CD14-positive monocyte (primary cell): ENCODE measurements at regions not wholly inside any gene's neighbourhood (a gene's known extent, or its start where the extent isn't known, plus 50 kb on each side); places are given as distances from the start of the nearest gene placed in this dataset.

Experiments used
- DNase-seq, 3 donors: peaks; one replicate each; pipeline ENCODE4 v3.0.0-alpha.2; 2011 to 2022
- H2AFZ ChIP-seq: 2 replicates; pipeline ENCODE4 v1.6.0; 2012; ENCODE audit warnings: mild to moderate bottlenecking, low read depth, low read length, inconsistent platforms; ENCODE audit not compliant: insufficient read depth, poor library complexity, severe bottlenecking
- H3K27ac ChIP-seq, 2 donors: 1 replicate in 1 of 2; 2 replicates in 1 of 2; pipeline ENCODE4 v1.5.1; 2012 to 2013; ENCODE audit warnings: low read length in 2 of 2, control low read depth in 1 of 2, inconsistent platforms in 1 of 2, low read depth in 1 of 2, mild to moderate bottlenecking in 1 of 2
- H3K27me3 ChIP-seq, 2 donors: one replicate each; pipeline versions ENCODE4 v1.6.0 to v1.6.1; 2011 to 2013; ENCODE audit warnings: low read length in 2 of 2; ENCODE audit not compliant: control insufficient read depth in 2 of 2, insufficient read depth in 2 of 2
- H3K36me3 ChIP-seq, 2 donors: replicated peaks in 1 of 2; 1 replicate in 1 of 2; 2 replicates in 1 of 2; pipeline versions ENCODE4 v1.5.1 to v1.6.1; 2012 to 2013; ENCODE audit warnings: low read length in 2 of 2, control low read depth in 1 of 2, inconsistent platforms in 1 of 2, mild to moderate bottlenecking in 1 of 2; ENCODE audit not compliant: insufficient read depth in 2 of 2, control insufficient read depth in 1 of 2
- H3K4me1 ChIP-seq, 2 donors: 1 replicate in 1 of 2; 2 replicates in 1 of 2; pipeline versions ENCODE4 v1.5.1 to v1.6.1; 2012 to 2013; ENCODE audit warnings: low read length in 2 of 2, control low read depth in 1 of 2, inconsistent platforms in 1 of 2, mild to moderate bottlenecking in 1 of 2, moderate library complexity in 1 of 2; ENCODE audit not compliant: insufficient read depth in 2 of 2, control insufficient read depth in 1 of 2
- H3K4me2 ChIP-seq: replicated peaks from 2 replicates; pipeline ENCODE3; 2012; ENCODE audit warnings: low read length, moderate library complexity, mild to moderate bottlenecking; ENCODE audit not compliant: poor library complexity, severe bottlenecking; ENCODE audit errors: extremely low read depth
- H3K4me3 ChIP-seq, 3 experiments: fragments of 200-600 bp in 1 of 3; sonication (generic) in 1 of 3; replicated peaks in 1 of 3; 1 replicate in 2 of 3; 2 replicates in 1 of 3; pipeline ENCODE4 v1.5.1; 2011 to 2013; ENCODE audit warnings: low read length in 3 of 3, mild to moderate bottlenecking in 3 of 3, control low read depth in 2 of 3, low read depth in 2 of 3, inconsistent platforms in 1 of 3, moderate library complexity in 1 of 3
- H3K79me2 ChIP-seq: 2 replicates; pipeline ENCODE4 v1.6.0; 2012; ENCODE audit warnings: mild to moderate bottlenecking, control low read depth, inconsistent platforms, low read length, moderate library complexity; ENCODE audit not compliant: insufficient read depth
- H3K9ac ChIP-seq: 2 replicates; pipeline ENCODE4 v1.6.0; 2017; ENCODE audit warnings: low read length, mild to moderate bottlenecking; ENCODE audit not compliant: insufficient read depth, poor library complexity, severe bottlenecking
- H3K9me3 ChIP-seq, 2 donors: replicated peaks in 1 of 2; 1 replicate in 1 of 2; 2 replicates in 1 of 2; pipeline versions ENCODE4 v1.5.1 to v1.6.1; 2012 to 2013; ENCODE audit warnings: low read length in 2 of 2, control low read depth in 1 of 2; ENCODE audit not compliant: control insufficient read depth in 1 of 2, insufficient read depth in 1 of 2
- H4K20me1 ChIP-seq: 2 replicates; pipeline ENCODE4 v1.6.0; 2012; ENCODE audit warnings: mild to moderate bottlenecking, low read length, control low read depth, moderate library complexity; ENCODE audit not compliant: insufficient read depth
- H3K27ac Mint-ChIP-seq, 7 donors: one replicate each; pipeline ENCODE4 v1.8.0; 2020; ENCODE audit warnings: mild to moderate bottlenecking in 7 of 7, mixed read lengths in 7 of 7, moderate library complexity in 6 of 7, inconsistent platforms in 2 of 7
- H3K27me3 Mint-ChIP-seq, 3 donors: one replicate each; pipeline ENCODE4 v1.8.0; 2021 to 2022; ENCODE audit warnings: low read depth in 3 of 3, mild to moderate bottlenecking in 3 of 3, mixed read lengths in 3 of 3, moderate library complexity in 3 of 3, inconsistent platforms in 1 of 3
- H3K36me3 Mint-ChIP-seq, 2 donors: one replicate each; pipeline ENCODE4 v1.8.0; 2020; ENCODE audit warnings: mixed read lengths in 2 of 2, inconsistent platforms in 1 of 2, mild to moderate bottlenecking in 1 of 2
- H3K4me1 Mint-ChIP-seq: one replicate; pipeline ENCODE4 v1.8.0; 2020; ENCODE audit warnings: mild to moderate bottlenecking, mixed read lengths
- H3K4me3 Mint-ChIP-seq, 2 donors: one replicate each; pipeline ENCODE4 v1.8.0; 2020; ENCODE audit warnings: mild to moderate bottlenecking in 2 of 2, mixed read lengths in 2 of 2, moderate library complexity in 1 of 2
- H3K9me3 Mint-ChIP-seq, 7 donors: one replicate each; pipeline ENCODE4 v1.8.0; 2020 to 2022; ENCODE audit warnings: mixed read lengths in 7 of 7, mild to moderate bottlenecking in 6 of 7, moderate library complexity in 6 of 7, inconsistent platforms in 2 of 7
- CTCF ChIP-seq: fragments of 200-600 bp; IDR thresholded peaks from one replicate; pipeline ENCODE4 v1.8.0; 2022; ENCODE audit warnings: antibody characterized with exemption, mild to moderate bottlenecking
- WGBS: methylation state at CpG from one replicate; pipeline ENCODE4 v1.1.5; 2013; ENCODE audit warnings: missing lambda C conversion rate; ENCODE audit not compliant: insufficient coverage; 5-methylcytosine and 5-hydroxymethylcytosine counted together
- intact Hi-C, 2 donors: fragments of 100-400 bp; cut with micrococcal nuclease; formaldehyde crosslinking; loops; one replicate each; pipeline versions ENCODE4 v1.15.0 to v1.15.1; 2023

GRCh38 chr18:42394238-42394637 lies 439.2 kb downstream of the PIK3C3 start:
- Histone ChIP-seq H3K79me2 (no peaks in the 10 kb centered on the region), H3K27ac (no peak overlapping the region), H3K9me3 (no peaks in the 10 kb centered on the region), H3K4me1 (no peaks in the 10 kb centered on the region), H2AFZ (no peak overlapping the region), H3K4me3 (no peak overlapping the region), H3K27me3 (no peaks in the 10 kb centered on the region), H3K4me2 (no peak overlapping the region), H4K20me1 (no peaks in the 10 kb centered on the region), H3K9ac (no peak overlapping the region), H3K36me3 (no peaks in the 10 kb centered on the region)
- H3K27ac Mint-ChIP-seq = no peak overlapping the region
- no peak for TF ChIP-seq CTCF
- no peak for DNase-seq
- intact Hi-C loops = no loop called here
- no peaks in the 10 kb centered on the region for H3K27me3 Mint-ChIP-seq
- no peaks in the 10 kb centered on the region for H3K36me3 Mint-ChIP-seq
- no peak overlapping the region for H3K4me3 Mint-ChIP-seq
- H3K4me1 Mint-ChIP-seq = no peaks in the 10 kb centered on the region
- peaks cover 0 to 6% (median 0%) of the 10 kb centered on the region in 7 donors for H3K9me3 Mint-ChIP-seq

- Histone ChIP-seq H3K9me3 (no peaks in the 10 kb centered on the region), H4K20me1 (no peaks in the 10 kb centered on the region), H3K4me2 (no peak overlapping the region), H3K9ac (no peak overlapping the region), H3K36me3 (no peaks in the 10 kb centered on the region), H3K4me1 (no peaks in the 10 kb centered on the region), H3K27ac (no peak overlapping the region), H3K4me3 (no peak overlapping the region), H3K27me3 (no peaks in the 10 kb centered on the region), H2AFZ (no peak overlapping the region), H3K79me2 (no peaks in the 10 kb centered on the region)
- TF ChIP-seq CTCF = no peak
- WGBS = no CpG with 5 or more reads among the region's 4 CpGs
- H3K27me3 Mint-ChIP-seq = no peaks in the 10 kb centered on the region
- no peaks in the 10 kb centered on the region for H3K36me3 Mint-ChIP-seq
- H3K4me3 Mint-ChIP-seq = no peak overlapping the region
- H3K9me3 Mint-ChIP-seq = peaks cover 0 to 2% (median 0%) of the 10 kb centered on the region in 7 donors
- no peak overlapping the region for H3K27ac Mint-ChIP-seq
- no peak for DNase-seq
- intact Hi-C loops = no loop called here
- H3K4me1 Mint-ChIP-seq = no peaks in the 10 kb centered on the region
Observed at GRCh38 chr18:42401131-42401673, 446.2 kb downstream of the PIK3C3 start.
